ENCODE measurements at regions not wholly inside any gene's neighbourhood (a gene's known extent, or its start where the extent isn't known, plus 50 kb on each side); places are given as distances from the start of the nearest gene placed in this dataset.

DNA sequence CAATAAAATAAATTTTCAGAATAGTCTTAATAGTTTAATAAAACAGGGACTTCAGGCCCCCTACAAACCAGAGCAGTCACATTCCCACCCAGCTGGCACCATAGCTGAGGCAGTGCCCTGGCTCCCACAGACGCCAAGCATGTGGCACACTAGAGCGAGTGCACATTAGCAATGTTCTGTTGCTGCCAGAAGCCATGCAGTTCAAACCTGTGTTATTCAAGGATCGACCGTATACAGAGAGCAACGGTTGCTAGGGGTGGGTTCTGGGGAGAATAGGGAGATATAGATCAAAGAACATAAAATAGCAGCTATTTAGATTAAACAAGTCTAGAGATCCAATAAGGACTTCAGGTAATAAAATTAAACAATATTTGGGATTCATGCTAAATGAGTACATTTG is 419.3 kb upstream of the KLHL1 start:
- Histone ChIP-seq H3K9ac (no peak overlapping the region), H3K4me3 (IDR thresholded peaks at IDR 0.05; ENCODE audit: insufficient read depth, low read depth, low read length) (no peak overlapping the region), H3K27me3 (ENCODE audit: insufficient read depth, low read depth) (no peaks in the 10 kb centered on the region), H3K27ac (no peak overlapping the region), H3K4me2 (no peak overlapping the region), H3K79me2 (ENCODE audit: insufficient read depth, low read depth) (no peaks in the 10 kb centered on the region), H3K4me1 (ENCODE audit: low read depth, poor library complexity, severe bottlenecking) (no peaks in the 10 kb centered on the region), H3K36me3 (ENCODE audit: insufficient read depth) (no peaks in the 10 kb centered on the region), H2AFZ (ENCODE audit: low read depth) (no peak overlapping the region), H4K20me1 (ENCODE audit: insufficient read depth) (no peaks in the 10 kb centered on the region)
- TF ChIP-seq, protein P1, sequence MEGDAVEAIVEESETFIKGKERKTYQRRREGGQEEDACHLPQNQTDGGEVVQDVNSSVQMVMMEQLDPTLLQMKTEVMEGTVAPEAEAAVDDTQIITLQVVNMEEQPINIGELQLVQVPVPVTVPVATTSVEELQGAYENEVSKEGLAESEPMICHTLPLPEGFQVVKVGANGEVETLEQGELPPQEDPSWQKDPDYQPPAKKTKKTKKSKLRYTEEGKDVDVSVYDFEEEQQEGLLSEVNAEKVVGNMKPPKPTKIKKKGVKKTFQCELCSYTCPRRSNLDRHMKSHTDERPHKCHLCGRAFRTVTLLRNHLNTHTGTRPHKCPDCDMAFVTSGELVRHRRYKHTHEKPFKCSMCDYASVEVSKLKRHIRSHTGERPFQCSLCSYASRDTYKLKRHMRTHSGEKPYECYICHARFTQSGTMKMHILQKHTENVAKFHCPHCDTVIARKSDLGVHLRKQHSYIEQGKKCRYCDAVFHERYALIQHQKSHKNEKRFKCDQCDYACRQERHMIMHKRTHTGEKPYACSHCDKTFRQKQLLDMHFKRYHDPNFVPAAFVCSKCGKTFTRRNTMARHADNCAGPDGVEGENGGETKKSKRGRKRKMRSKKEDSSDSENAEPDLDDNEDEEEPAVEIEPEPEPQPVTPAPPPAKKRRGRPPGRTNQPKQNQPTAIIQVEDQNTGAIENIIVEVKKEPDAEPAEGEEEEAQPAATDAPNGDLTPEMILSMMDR (conservative IDR thresholded peaks at IDR 0.05; ENCODE audit: low read depth, low read length), result no peak

DNA sequence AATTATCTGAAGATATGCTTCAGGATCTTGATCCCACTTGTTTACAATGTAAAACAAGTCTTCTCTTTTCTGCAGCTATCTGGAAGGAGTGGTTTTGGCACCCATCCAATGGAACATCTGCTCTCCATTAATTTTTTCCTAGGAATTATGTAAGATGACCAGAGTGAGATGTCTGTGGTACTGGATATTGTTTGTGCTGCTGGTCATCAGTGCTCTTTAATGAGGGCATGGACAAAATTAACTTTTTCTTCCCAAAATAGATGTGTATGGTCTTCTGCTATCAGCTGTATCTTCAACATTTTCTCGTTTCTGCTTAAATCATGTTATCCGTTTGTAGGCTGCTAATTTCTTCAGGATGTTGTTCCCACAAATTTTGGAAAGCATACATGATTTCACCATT is 415.4 kb upstream of the KLHL1 start:
- Histone ChIP-seq H3K27ac (no peak overlapping the region), H3K4me1 (ENCODE audit: low read depth, poor library complexity, severe bottlenecking) (no peaks in the 10 kb centered on the region), H3K9ac (no peak overlapping the region), H3K27me3 (ENCODE audit: insufficient read depth, low read depth) (no peaks in the 10 kb centered on the region), H2AFZ (ENCODE audit: low read depth) (no peak overlapping the region), H3K4me2 (no peak overlapping the region), H3K4me3 (IDR thresholded peaks at IDR 0.05; ENCODE audit: insufficient read depth, low read depth, low read length) (no peak overlapping the region), H3K79me2 (ENCODE audit: insufficient read depth, low read depth) (no peaks in the 10 kb centered on the region), H4K20me1 (ENCODE audit: insufficient read depth) (no peaks in the 10 kb centered on the region), H3K36me3 (ENCODE audit: insufficient read depth) (no peaks in the 10 kb centered on the region)
- TF ChIP-seq, protein P1 (conservative IDR thresholded peaks at IDR 0.05; ENCODE audit: low read depth, low read length), result no peak

DNA sequence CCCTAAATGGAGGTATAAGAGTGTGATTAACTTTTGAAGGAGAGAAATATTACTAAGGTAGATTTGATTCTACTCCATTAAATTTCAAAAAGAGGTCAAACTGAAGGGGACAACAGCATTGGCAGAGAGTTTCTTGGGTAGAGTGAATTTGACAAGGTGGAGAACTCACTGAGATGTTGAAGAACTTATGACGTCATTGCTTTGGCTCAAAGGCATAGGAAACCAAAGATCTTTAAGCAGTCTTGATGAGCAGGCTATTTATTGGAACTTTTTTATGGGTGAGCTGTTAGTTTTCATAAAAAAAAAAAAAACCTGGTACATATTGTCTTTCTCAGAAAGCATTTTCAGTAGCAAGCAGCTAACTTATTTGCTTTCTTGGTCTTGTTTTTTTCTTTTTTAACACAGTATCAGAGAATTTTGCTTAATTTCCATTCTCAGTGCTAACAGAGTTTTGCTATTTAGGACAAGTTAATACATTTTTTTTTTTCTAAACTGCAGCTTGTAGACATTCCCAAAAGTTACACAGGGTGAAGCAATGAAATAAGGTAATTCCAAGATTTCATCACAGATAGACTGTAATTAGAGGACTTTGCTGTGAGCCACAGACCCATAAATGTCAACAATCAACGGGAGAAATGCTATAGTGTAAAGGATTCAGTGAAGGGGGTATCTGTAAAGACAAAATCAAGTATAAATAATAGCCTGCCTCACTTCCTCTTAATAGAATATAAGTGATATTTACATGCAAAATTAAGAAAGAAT is 412.2 kb upstream of the KLHL1 start:
- Histone ChIP-seq H4K20me1 (ENCODE audit: insufficient read depth) (no peaks in the 10 kb centered on the region), H3K4me2 (no peak overlapping the region), H3K27me3 (ENCODE audit: insufficient read depth, low read depth) (no peaks in the 10 kb centered on the region), H2AFZ (ENCODE audit: low read depth) (no peak overlapping the region), H3K79me2 (ENCODE audit: insufficient read depth, low read depth) (no peaks in the 10 kb centered on the region), H3K27ac (no peak overlapping the region), H3K4me3 (IDR thresholded peaks at IDR 0.05; ENCODE audit: insufficient read depth, low read depth, low read length) (no peak overlapping the region), H3K9ac (no peak overlapping the region), H3K4me1 (ENCODE audit: low read depth, poor library complexity, severe bottlenecking) (no peaks in the 10 kb centered on the region), H3K36me3 (ENCODE audit: insufficient read depth) (no peaks in the 10 kb centered on the region)
- TF ChIP-seq, protein P1 (conservative IDR thresholded peaks at IDR 0.05; ENCODE audit: low read depth, low read length), result no peak

DNA sequence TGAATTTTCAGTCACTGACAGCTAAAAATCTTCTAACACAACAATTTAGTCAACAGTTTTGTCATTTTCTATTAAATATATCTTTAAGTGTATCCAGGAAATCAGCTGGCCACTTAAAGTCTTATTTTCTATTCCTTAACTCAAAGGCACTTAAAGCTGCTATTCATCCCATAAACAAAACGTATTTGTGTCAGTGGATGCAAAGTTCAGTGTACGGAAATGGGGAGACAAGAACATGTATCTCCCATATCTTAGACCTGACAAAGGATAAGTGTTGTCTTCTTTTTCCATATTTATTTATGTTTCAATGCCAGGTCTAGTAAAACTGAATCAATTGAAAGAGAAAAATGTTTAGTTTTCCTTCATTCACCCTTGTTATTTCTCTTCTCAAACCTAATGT is 409.8 kb upstream of the KLHL1 start:
- Histone ChIP-seq H3K9ac (no peak overlapping the region), H3K27me3 (ENCODE audit: insufficient read depth, low read depth) (no peaks in the 10 kb centered on the region), H3K4me3 (IDR thresholded peaks at IDR 0.05; ENCODE audit: insufficient read depth, low read depth, low read length) (no peak overlapping the region), H2AFZ (ENCODE audit: low read depth) (no peak overlapping the region), H4K20me1 (ENCODE audit: insufficient read depth) (no peaks in the 10 kb centered on the region), H3K36me3 (ENCODE audit: insufficient read depth) (no peaks in the 10 kb centered on the region), H3K27ac (no peak overlapping the region), H3K4me1 (ENCODE audit: low read depth, poor library complexity, severe bottlenecking) (no peaks in the 10 kb centered on the region), H3K4me2 (no peak overlapping the region), H3K79me2 (ENCODE audit: insufficient read depth, low read depth) (no peaks in the 10 kb centered on the region)
- TF ChIP-seq, protein P1 (conservative IDR thresholded peaks at IDR 0.05; ENCODE audit: low read depth, low read length), result no peak
